Uterus (tissue), 3 donors: ENCODE measurements at regions not wholly inside any gene's neighbourhood (a gene's known extent, or its start where the extent isn't known, plus 50 kb on each side); places are given as distances from the start of the nearest gene placed in this dataset.
"Not testable (repeated sequence)": the region's sequence is repeated elsewhere in the genome, so short reads cannot be mapped to it uniquely, and the experiment has no call there.

ENCODE experiments used
- DNase-seq, 2 donors: peaks; one replicate each; pipeline ENCODE4 v3.0.0-alpha.2; 2019 to 2020
- H3K27ac ChIP-seq, 2 donors: fragments of 200-600 bp; sonication (generic); 1 replicate in 1 of 2; 2 replicates in 1 of 2; pipeline ENCODE4 v1.5.1; 2016 to 2018
- H3K27me3 ChIP-seq, 2 donors: fragments of 200-600 bp; sonication (generic); one replicate each; pipeline ENCODE4 v1.5.1; 2018 to 2019; ENCODE audit warnings: control low read depth in 1 of 2
- H3K36me3 ChIP-seq, 2 donors: fragments of 200-600 bp; sonication (generic); one replicate each; pipeline ENCODE4 v1.5.1; 2019; ENCODE audit warnings: control low read depth in 1 of 2
- H3K4me1 ChIP-seq, 2 donors: fragments of 200-600 bp; sonication (generic); one replicate each; pipeline ENCODE4 v1.5.1; 2018 to 2019; ENCODE audit warnings: control low read depth in 1 of 2
- H3K4me3 ChIP-seq, 2 donors: fragments of 200-600 bp; sonication (generic); 1 replicate in 1 of 2; 2 replicates in 1 of 2; pipeline ENCODE4 v1.5.1; 2018 to 2019; ENCODE audit warnings: mild to moderate bottlenecking in 1 of 2
- H3K9me3 ChIP-seq, 2 donors: fragments of 200-600 bp; sonication (generic); one replicate each; pipeline ENCODE4 v1.5.1; 2019; ENCODE audit warnings: control low read depth in 1 of 2
- POLR2A ChIP-seq, 2 donors: fragments of 450-650 bp; IDR thresholded peaks; one replicate each; pipeline ENCODE4 v1.6.1; 2016; ENCODE audit warnings: antibody characterized with exemption in 2 of 2, mild to moderate bottlenecking in 1 of 2, moderate library complexity in 1 of 2
- intact Hi-C: fragments of 100-400 bp; cut with DNase I; formaldehyde crosslinking; loops from one replicate; pipeline ENCODE4 v1.15.1; 2023; ENCODE audit warnings: low total_unique reads
- TF ChIP-seq, protein P1 (sequence below), 4 experiments: fragments of 200-600 bp in 2 of 4; fragments of 450-650 bp in 2 of 4; sonication (generic) in 2 of 4; IDR thresholded peaks; one replicate each; pipeline ENCODE4 v1.5.1; 2016 to 2019; ENCODE audit warnings: antibody characterized with exemption in 4 of 4, mild to moderate bottlenecking in 2 of 4, moderate library complexity in 1 of 4
- donor health status: DM: yes; HTN: yes; CAD: no.

DNA sequence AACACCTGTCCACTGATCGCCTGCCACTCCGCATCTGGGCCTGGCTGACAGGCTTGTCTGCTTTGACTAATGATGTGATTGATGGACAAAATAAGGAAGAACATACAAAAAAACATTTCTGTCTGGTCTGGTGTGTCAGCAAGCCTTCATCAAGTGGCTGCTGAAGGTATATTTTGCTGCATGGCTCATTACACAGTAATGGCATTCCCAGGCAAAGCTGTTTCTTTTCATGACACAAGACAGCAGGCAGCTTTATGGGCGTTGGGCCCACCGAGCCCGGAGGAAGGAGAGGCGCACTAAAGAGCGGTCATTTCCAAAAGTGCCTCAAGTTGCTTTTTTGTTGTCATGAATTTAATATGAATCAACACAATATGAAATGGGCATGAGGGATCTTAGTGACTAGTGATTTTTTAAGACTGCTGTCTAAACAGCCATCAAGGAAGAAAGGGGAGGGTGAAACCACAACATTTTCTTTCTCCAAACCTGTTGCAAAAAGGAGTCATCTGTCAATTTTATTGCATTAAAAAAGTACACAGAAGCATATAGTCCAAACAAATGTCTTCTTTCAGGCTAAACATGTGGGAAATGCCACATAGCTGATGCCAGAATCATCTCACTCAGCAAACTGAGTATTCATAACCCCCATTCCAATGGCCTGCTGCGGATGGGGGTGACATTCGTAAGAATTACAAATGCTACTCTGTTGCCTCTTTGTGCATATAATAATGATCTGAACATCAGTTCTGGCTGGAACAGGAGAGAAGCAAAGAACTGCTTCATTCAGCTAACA, 476.6 kb downstream of the ZNF536 start:
- DNase-seq, result no peak
- Histone ChIP-seq H3K27me3 (no peaks in the 10 kb centered on the region), H3K36me3 (no peaks in the 10 kb centered on the region), H3K27ac (no peak overlapping the region), H3K9me3 (no peaks in the 10 kb centered on the region), H3K4me1 (no peaks in the 10 kb centered on the region), H3K4me3 (no peak overlapping the region)
- intact Hi-C loops, result no loop called here
- TF ChIP-seq, protein P1, sequence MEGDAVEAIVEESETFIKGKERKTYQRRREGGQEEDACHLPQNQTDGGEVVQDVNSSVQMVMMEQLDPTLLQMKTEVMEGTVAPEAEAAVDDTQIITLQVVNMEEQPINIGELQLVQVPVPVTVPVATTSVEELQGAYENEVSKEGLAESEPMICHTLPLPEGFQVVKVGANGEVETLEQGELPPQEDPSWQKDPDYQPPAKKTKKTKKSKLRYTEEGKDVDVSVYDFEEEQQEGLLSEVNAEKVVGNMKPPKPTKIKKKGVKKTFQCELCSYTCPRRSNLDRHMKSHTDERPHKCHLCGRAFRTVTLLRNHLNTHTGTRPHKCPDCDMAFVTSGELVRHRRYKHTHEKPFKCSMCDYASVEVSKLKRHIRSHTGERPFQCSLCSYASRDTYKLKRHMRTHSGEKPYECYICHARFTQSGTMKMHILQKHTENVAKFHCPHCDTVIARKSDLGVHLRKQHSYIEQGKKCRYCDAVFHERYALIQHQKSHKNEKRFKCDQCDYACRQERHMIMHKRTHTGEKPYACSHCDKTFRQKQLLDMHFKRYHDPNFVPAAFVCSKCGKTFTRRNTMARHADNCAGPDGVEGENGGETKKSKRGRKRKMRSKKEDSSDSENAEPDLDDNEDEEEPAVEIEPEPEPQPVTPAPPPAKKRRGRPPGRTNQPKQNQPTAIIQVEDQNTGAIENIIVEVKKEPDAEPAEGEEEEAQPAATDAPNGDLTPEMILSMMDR (IDR thresholded peaks at IDR 0.05), result no peak
- TF ChIP-seq POLR2A (IDR thresholded peaks at IDR 0.05), result no peak

DNA sequence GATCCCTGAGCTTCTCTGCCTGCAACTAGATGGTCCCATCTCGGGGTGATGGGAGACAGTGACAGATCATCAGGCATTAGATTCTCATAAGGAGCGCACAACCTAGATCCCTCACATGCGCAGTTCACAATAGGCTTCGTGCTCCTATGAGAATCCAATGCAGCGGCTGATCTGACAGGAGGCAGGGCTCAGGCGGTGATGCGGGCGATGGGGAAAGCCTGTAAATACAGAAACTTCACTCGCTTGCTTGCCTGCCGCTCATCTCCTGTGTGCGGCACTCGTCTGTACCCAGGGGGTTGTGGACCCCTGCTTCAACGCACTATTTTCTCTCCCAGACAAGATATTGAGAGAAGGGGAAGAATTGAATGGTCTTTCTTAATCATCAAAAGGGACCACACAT, 473.9 kb downstream of the ZNF536 start:
- Histone ChIP-seq H3K9me3 (no peaks in the 10 kb centered on the region), H3K27me3 (no peaks in the 10 kb centered on the region), H3K36me3 (no peaks in the 10 kb centered on the region), H3K4me3 (no peak overlapping the region), H3K4me1 (no peaks in the 10 kb centered on the region), H3K27ac (no peak overlapping the region)
- intact Hi-C loops, result no loop called here
- no peak for DNase-seq
- TF ChIP-seq, protein P1 (IDR thresholded peaks at IDR 0.05), result no peak
- no peak for TF ChIP-seq POLR2A (IDR thresholded peaks at IDR 0.05)

GRCh38 chr19:30842926-30843325, 470.7 kb downstream of the ZNF536 start:
- Histone ChIP-seq H3K4me3 (no peak overlapping the region), H3K27ac (no peak overlapping the region), H3K27me3 (no peaks in the 10 kb centered on the region), H3K36me3 (no peaks in the 10 kb centered on the region), H3K9me3 (no peaks in the 10 kb centered on the region), H3K4me1 (no peaks in the 10 kb centered on the region)
- DNase-seq, result no peak
- TF ChIP-seq, protein P1 (IDR thresholded peaks at IDR 0.05), result no peak
- no peak for TF ChIP-seq POLR2A (IDR thresholded peaks at IDR 0.05)
- intact Hi-C loops, result no loop called here

DNA sequence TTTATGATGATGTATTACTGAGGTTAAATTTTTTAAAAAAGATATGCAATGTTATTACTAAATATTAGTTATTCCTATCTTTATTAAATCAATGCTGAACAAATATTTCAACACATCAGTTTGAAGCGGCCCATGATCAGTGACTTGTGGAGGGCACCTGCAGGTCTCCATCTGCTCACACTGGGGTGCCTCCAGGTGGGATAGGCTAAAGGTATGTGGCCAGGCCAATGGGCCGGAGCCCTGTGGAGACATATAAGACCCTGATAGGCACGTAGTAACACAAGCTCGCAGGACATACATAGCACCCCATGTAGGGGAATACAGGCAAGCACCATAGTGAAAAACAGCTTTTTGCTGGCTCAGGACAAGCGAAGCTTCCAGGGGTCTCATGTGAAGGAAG, 469.8 kb downstream of the ZNF536 start:
- DNase-seq, result no peak
- H3K36me3 ChIP-seq, result no peaks in the 10 kb centered on the region

GRCh38 chr19:30830875-30831274, 458.7 kb downstream of the ZNF536 start:
- TF ChIP-seq, protein P1 (IDR thresholded peaks at IDR 0.05), result no peak
- TF ChIP-seq POLR2A (IDR thresholded peaks at IDR 0.05), result no peak
- H3K27me3 ChIP-seq, result no peaks in the 10 kb centered on the region
- DNase-seq, result no peak
- H3K36me3 ChIP-seq, result no peaks in the 10 kb centered on the region
- no peaks in the 10 kb centered on the region for H3K4me1 ChIP-seq
- H3K4me3 ChIP-seq, result no peak overlapping the region
- no peak overlapping the region for H3K27ac ChIP-seq
- no peaks in the 10 kb centered on the region for H3K9me3 ChIP-seq
- intact Hi-C loops, result no loop called here

More for the DNA sequence above, 469.8 kb downstream of the ZNF536 start:
- Histone ChIP-seq H3K27ac (no peak overlapping the region), H3K4me1 (no peaks in the 10 kb centered on the region), H3K27me3 (no peaks in the 10 kb centered on the region), H3K9me3 (no peaks in the 10 kb centered on the region), H3K4me3 (no peak overlapping the region)
- intact Hi-C loops, result no loop called here
- TF ChIP-seq, protein P1 (IDR thresholded peaks at IDR 0.05), result no peak
- TF ChIP-seq POLR2A (IDR thresholded peaks at IDR 0.05), result no peak

GRCh38 chr19:30825505-30825904, 453.3 kb downstream of the ZNF536 start:
- intact Hi-C loops, result not testable (repeated sequence)

More at GRCh38 chr19:30825505-30825904, 453.3 kb downstream of the ZNF536 start:
- not testable (repeated sequence) for H3K4me1 ChIP-seq, H3K4me3 ChIP-seq, H3K27ac ChIP-seq, H3K36me3 ChIP-seq, H3K27me3 ChIP-seq, DNase-seq, H3K9me3 ChIP-seq
